NT2/D1 (cell line): ENCODE measurements at regions not wholly inside any gene's neighbourhood (a gene's known extent, or its start where the extent isn't known, plus 50 kb on each side); places are given as distances from the start of the nearest gene placed in this dataset.
"Not testable (repeated sequence)": the region's sequence is repeated elsewhere in the genome, so short reads cannot be mapped to it uniquely, and the experiment has no call there.

Source experiments
- DNase-seq: peaks from one replicate; pipeline ENCODE4 v3.0.0-alpha.2; 2011; ENCODE audit warnings: low read depth, low spot score
- H3K27me3 ChIP-seq: 2 replicates; pipeline ENCODE4 v1.6.0; 2011; ENCODE audit warnings: mild to moderate bottlenecking; ENCODE audit not compliant: insufficient read length, insufficient read depth
- H3K36me3 ChIP-seq: 2 replicates; pipeline ENCODE4 v1.6.1; 2011; ENCODE audit warnings: mild to moderate bottlenecking, low read length, mixed read lengths; ENCODE audit not compliant: insufficient read depth, insufficient read length
- H3K4me1 ChIP-seq: 2 replicates; pipeline ENCODE4 v1.5.1; 2011; ENCODE audit not compliant: insufficient read depth, insufficient read length
- H3K4me3 ChIP-seq: 2 replicates; pipeline ENCODE4 v1.5.1; 2011; ENCODE audit warnings: low read depth; ENCODE audit not compliant: insufficient read length
- H3K9ac ChIP-seq: 2 replicates; pipeline ENCODE4 v1.6.0; 2011; ENCODE audit warnings: low read depth; ENCODE audit not compliant: insufficient read length
- H3K9me3 ChIP-seq: 2 replicates; pipeline ENCODE4 v1.5.1; 2011; ENCODE audit warnings: mild to moderate bottlenecking, low read length; ENCODE audit not compliant: insufficient read depth
- SUZ12 ChIP-seq: IDR thresholded peaks from 2 replicates; pipeline ENCODE4 v1.6.1; 2011; ENCODE audit not compliant: insufficient read length, insufficient read depth; ENCODE audit errors: extremely low read depth
- YY1 ChIP-seq: IDR thresholded peaks from 2 replicates; pipeline ENCODE4 v1.6.1; 2011; ENCODE audit not compliant: insufficient read length, insufficient read depth
- ZNF274 ChIP-seq: IDR thresholded peaks from 2 replicates; pipeline ENCODE4 v1.6.1; 2011; ENCODE audit warnings: mild to moderate bottlenecking, low read depth, low read length

DNA sequence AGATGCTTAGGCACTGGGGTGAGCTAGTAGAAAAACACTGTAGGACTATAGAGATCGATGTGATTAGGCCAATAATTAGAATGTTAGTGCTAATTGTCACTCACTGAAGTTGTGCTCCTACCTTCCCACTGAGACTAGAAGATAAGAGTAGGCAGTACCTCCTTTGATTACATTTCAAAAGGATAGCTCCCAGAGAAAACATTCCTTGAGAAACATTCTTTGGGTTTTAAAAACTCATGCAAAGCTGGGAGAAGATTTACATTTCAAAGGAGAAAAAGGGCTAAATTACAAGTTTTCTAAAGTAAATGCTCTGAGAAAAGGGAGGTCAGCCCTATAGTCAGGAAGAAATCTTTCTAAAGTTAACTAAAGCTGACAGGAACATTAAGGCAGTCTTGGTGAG lies 860.3 kb upstream of the NDST4 start:
- TF ChIP-seq YY1: no peak
- TF ChIP-seq SUZ12: no peak
- TF ChIP-seq ZNF274: no peak
- Histone ChIP-seq H3K4me3 (no peak overlapping the region), H3K9ac (no peak overlapping the region)

DNA sequence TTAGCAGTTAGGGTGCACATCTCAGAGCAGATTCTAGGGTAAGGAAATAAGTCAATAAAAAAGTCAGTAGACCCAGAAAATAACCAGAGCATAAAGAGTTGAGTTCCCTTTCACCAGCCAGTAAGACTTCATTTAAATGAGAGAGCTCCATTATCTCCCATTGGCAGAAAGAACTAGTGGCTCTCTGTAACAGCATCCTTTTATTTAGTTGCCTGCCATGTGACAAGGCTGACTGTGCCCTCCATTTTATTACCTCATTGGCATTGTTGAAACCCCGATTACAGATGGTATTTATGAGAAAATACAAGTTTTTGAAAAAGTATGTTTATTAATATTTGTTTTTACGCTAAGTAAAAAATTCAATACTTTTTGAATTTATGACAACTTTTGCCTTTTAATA lies 859.5 kb upstream of the NDST4 start:
- Histone ChIP-seq H3K36me3 (no peaks in the 10 kb centered on the region), H3K27me3 (no peaks in the 10 kb centered on the region), H3K9ac (no peak overlapping the region), H3K4me3 (no peak overlapping the region), H3K9me3 (peaks cover 14% of the 10 kb centered on the region; the same call in 1 of the 2 replicates), H3K4me1 (no peaks in the 10 kb centered on the region)
- no peak for DNase-seq
- TF ChIP-seq YY1: no peak
- TF ChIP-seq SUZ12: no peak
- TF ChIP-seq ZNF274: no peak

More for the DNA sequence above, 860.3 kb upstream of the NDST4 start:
- peaks cover 14% of the 10 kb centered on the region; the same call in 1 of the 2 replicates for H3K9me3 ChIP-seq
- no peaks in the 10 kb centered on the region for H3K27me3 ChIP-seq
- peak; percentile 46 for DNase-seq
- H3K4me1 ChIP-seq: no peaks in the 10 kb centered on the region
- no peaks in the 10 kb centered on the region for H3K36me3 ChIP-seq

DNA sequence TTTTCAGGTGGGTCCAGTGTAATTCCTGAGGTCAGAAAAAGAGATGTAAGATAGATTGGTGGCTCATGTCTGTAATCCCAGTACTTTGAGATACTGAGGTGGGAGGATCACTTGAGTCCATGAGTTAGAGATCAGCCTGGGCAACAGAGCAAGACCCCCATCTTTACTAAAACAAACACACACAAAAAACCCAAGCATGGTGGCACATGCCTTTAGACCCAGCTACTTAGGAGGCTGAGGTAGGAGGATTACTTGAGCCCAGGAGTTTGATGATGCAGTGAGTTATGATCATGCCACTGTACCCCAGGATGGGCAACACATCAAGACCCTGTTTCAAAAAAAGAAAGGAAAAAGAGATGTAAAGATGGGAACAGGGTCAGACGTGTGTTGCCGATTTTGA lies 857.4 kb upstream of the NDST4 start:
- DNase-seq: no peak
- no peak overlapping the region for H3K9ac ChIP-seq
- TF ChIP-seq SUZ12 (no peak), ZNF274 (no peak), YY1 (no peak)

DNA sequence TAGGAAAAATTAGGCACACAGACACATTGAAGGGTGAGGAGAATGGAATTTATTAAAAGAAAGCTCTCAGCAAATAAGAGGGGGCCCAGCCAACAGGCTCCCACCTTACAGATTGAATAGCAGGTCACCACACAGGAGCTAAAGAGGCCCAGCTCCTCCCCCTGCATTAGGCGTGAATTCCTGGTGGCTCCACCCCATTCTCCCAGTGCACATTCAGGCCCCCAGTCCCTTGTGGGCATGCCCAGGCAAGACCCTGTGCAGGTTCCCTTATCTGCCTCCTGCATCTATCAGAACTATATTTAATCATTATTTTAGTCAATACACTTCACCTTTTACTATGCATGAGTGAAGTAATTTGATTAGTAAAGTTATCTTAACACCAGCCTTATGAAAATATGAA lies 856.3 kb upstream of the NDST4 start:
- no peaks in the 10 kb centered on the region for H3K4me1 ChIP-seq
- peaks cover 11% of the 10 kb centered on the region; the same call in 1 of the 2 replicates for H3K9me3 ChIP-seq
- no peak for TF ChIP-seq YY1
- TF ChIP-seq SUZ12: no peak
- TF ChIP-seq ZNF274: no peak
- no peaks in the 10 kb centered on the region for H3K36me3 ChIP-seq
- DNase-seq: no peak
- H3K9ac ChIP-seq: no peak overlapping the region
- H3K4me3 ChIP-seq: no peak overlapping the region
- H3K27me3 ChIP-seq: no peaks in the 10 kb centered on the region

More for the DNA sequence above, 857.4 kb upstream of the NDST4 start:
- Histone ChIP-seq H3K27me3 (no peaks in the 10 kb centered on the region), H3K4me3 (no peak overlapping the region), H3K4me1 (no peaks in the 10 kb centered on the region), H3K36me3 (no peaks in the 10 kb centered on the region), H3K9me3 (peaks cover 14% of the 10 kb centered on the region; the same call in 1 of the 2 replicates)

DNA sequence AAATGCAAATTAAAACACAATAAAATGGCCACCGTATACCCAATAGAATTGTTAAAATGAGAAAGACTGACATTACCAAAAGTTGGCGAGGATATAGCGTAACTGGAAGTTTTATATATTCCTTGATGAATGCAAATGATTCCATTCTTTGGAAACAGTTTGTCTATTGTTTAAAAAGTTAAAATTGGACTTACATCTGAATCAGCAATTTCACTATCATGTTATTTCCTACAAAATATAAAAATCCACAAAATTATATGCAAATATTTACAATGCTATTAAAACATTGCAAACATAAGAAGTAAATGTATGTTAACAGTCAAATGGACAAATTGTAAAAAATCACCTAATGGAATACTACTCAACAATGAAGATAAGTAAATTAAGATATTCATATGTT lies 852.2 kb upstream of the NDST4 start:
- no peak for TF ChIP-seq SUZ12
- no peak for TF ChIP-seq YY1
- TF ChIP-seq ZNF274: no peak
- H3K4me1 ChIP-seq: no peaks in the 10 kb centered on the region
- DNase-seq: no peak
- H3K4me3 ChIP-seq: no peak overlapping the region
- H3K36me3 ChIP-seq: no peaks in the 10 kb centered on the region
- peaks cover 8% of the 10 kb centered on the region; the same call in 1 of the 2 replicates for H3K9me3 ChIP-seq
- H3K9ac ChIP-seq: no peak overlapping the region
- no peaks in the 10 kb centered on the region for H3K27me3 ChIP-seq

DNA sequence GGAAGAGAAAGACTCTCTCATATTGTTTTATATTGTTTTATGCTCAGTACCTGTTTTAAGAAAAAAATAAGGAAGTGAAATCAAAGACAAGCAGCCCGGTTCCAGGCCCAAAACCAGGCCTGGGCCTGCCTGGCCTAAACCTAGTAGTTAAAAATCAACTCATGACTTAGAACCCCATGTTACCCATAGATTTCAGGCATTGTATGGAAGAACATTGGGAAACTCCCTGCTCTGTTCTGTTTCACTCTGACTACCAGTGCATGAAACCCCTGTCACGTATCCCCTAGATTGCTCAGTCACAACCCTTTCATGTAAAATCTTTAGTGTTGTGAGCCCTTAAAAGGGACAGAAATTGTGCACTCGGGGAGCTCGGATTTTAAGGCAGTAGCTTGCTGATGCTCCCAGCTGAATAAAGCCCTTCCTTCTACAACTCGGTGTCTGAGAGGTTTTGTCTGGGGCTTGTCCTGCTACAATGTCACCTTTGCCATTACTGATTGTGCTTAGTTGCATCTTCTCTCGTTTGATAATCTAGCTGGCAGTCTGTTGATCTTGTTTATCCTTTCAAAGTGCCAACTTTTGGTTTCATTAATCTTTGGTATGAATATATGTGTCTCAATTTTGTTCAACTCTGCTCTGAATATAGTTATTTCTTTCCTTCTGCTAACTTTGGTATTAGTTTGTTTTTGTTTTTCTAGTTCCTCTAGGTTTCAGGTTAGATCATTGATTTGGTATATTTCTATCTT lies 842.8 kb upstream of the NDST4 start:
- not testable (repeated sequence) for H3K4me1 ChIP-seq, H3K4me3 ChIP-seq, H3K27me3 ChIP-seq, H3K36me3 ChIP-seq, H3K9ac ChIP-seq, DNase-seq, H3K9me3 ChIP-seq

DNA sequence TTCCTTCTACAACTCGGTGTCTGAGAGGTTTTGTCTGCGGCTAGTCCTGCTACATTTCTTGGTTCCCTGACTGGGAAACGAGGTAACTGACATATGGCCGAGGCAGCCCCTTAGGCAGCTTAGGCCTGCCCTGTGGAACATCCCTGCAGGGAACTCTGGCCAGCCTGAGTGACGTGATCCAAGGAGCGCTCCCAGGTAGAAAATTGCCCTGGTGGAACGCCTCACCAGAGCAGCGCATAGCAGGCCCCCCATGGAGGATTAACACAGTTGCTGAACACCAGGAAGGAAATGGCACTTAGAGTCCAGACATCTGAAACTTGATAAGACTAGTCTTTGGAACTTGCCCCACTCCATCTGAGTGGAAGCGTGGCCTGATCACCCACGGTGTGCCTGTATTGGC lies 837.4 kb upstream of the NDST4 start:
- Histone ChIP-seq H3K4me3 (no peak overlapping the region), H3K9me3 (no peaks in the 10 kb centered on the region; the same call in 1 of the 2 replicates), H3K27me3 (no peaks in the 10 kb centered on the region), H3K36me3 (no peaks in the 10 kb centered on the region), H3K4me1 (no peaks in the 10 kb centered on the region), H3K9ac (no peak overlapping the region)
- DNase-seq: no peak
- TF ChIP-seq SUZ12 (no peak), YY1 (no peak), ZNF274 (no peak)

DNA sequence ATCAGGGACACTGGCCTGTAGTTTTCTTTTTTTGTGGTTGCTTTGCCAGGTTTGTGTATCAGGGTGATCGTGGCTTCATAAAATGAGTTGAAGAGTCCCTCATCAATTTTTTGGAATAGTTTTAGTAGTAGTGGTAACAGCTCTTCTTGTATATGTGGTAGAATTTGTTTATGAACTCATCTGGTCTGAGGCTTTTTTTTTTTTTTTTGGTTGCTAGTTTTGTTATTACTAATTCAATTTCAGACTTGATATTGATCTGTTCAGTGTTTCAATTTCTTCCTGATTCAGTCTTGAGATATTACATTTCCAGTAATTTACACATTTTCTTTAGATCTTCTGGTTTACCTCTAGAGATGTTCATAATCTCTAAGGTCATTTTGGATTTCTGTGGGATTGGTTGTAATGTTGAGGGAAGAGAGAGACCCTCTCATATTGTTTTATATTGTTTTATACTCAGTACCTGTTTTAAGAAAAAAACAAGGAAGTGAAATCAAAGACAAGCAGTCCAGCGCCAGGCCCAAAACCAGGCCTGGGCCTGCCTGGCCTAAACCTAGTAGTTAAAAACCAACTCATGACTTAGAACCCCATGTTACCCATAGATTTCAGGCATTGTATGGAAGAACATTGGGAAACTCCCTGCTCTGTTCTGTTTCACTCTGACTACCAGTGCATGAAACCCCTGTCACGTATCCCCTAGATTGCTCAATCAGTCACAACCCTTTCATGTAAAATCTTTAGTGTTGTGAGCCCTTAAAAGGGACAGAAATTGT lies 836.7 kb upstream of the NDST4 start:
- H3K4me3 ChIP-seq, H3K27me3 ChIP-seq, H3K9me3 ChIP-seq, DNase-seq, H3K36me3 ChIP-seq, H3K4me1 ChIP-seq, H3K9ac ChIP-seq: not testable (repeated sequence)
